ENCODE measurements at regions not wholly inside any gene's neighbourhood (a gene's known extent, or its start where the extent isn't known, plus 50 kb on each side); places are given as distances from the start of the nearest gene placed in this dataset.

- TF ChIP-seq, protein P1, sequence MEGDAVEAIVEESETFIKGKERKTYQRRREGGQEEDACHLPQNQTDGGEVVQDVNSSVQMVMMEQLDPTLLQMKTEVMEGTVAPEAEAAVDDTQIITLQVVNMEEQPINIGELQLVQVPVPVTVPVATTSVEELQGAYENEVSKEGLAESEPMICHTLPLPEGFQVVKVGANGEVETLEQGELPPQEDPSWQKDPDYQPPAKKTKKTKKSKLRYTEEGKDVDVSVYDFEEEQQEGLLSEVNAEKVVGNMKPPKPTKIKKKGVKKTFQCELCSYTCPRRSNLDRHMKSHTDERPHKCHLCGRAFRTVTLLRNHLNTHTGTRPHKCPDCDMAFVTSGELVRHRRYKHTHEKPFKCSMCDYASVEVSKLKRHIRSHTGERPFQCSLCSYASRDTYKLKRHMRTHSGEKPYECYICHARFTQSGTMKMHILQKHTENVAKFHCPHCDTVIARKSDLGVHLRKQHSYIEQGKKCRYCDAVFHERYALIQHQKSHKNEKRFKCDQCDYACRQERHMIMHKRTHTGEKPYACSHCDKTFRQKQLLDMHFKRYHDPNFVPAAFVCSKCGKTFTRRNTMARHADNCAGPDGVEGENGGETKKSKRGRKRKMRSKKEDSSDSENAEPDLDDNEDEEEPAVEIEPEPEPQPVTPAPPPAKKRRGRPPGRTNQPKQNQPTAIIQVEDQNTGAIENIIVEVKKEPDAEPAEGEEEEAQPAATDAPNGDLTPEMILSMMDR (IDR thresholded peaks at IDR 0.05) = no peak
- TF ChIP-seq POLR2AphosphoS5 (IDR thresholded peaks at IDR 0.05) (no peak), POLR2A (IDR thresholded peaks at IDR 0.05) (no peak)
- Histone ChIP-seq H3K36me3 (no peaks in the 10 kb centered on the region), H3K4me3 (no peak overlapping the region), H3K9me3 (no peaks in the 10 kb centered on the region), H3K27ac (no peak overlapping the region), H3K27me3 (replicated peaks; ENCODE audit: insufficient read depth) (no peaks in the 10 kb centered on the region), H3K4me1 (replicated peaks) (no peaks in the 10 kb centered on the region)
- WGBS = 28% methylated on average over 2 of the region's 2 CpGs
- no peak for DNase-seq (ENCODE audit: low spot score)
- intact Hi-C loops (cut with DNase I) = no loop called here
These were observed 387.2 kb downstream of the BMP4 start for GRCh38 chr14:53569446-53569845.

- no peaks in the 10 kb centered on the region for H3K27me3 ChIP-seq (replicated peaks; ENCODE audit: insufficient read depth)
- no peaks in the 10 kb centered on the region for H3K4me1 ChIP-seq (replicated peaks)
- intact Hi-C loops (cut with DNase I) = no loop called here
- no peaks in the 10 kb centered on the region for H3K9me3 ChIP-seq
- no peak for DNase-seq (ENCODE audit: low spot score)
- WGBS = 90% methylated on average over 3 of the region's 3 CpGs
- H3K4me3 ChIP-seq = no peak overlapping the region
- no peak for TF ChIP-seq POLR2A (IDR thresholded peaks at IDR 0.05)
- TF ChIP-seq POLR2AphosphoS5 (IDR thresholded peaks at IDR 0.05) = no peak
- TF ChIP-seq, protein P1 (IDR thresholded peaks at IDR 0.05) = no peak
- no peak overlapping the region for H3K27ac ChIP-seq
- H3K36me3 ChIP-seq = no peaks in the 10 kb centered on the region
These were observed 389.3 kb downstream of the BMP4 start for GRCh38 chr14:53567236-53567780.

DNA sequence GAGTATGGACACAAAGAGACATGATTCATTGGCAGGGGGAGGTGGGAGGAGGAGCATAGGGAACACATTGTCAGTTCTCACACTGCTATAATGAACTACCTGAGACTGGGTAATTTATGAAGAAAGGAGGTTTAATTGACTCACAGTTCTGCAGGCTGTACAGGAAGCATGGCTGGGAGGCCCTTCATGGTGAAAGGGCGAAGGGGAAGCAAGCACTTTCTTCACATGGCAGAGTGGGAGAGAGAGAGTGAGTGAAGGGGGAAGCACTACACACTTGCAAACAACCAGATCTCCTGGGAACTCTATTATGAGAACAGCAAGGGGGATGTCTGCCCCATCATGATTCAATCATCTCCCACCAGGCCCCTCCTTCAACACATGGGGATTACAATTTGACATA, 391.8 kb downstream of the BMP4 start:
- no peaks in the 10 kb centered on the region for H3K36me3 ChIP-seq
- H3K27ac ChIP-seq = no peak overlapping the region
- intact Hi-C loops (cut with DNase I) = no loop called here
- 100% methylated on average over 1 of the region's 1 CpG for WGBS
- no peaks in the 10 kb centered on the region for H3K4me1 ChIP-seq (replicated peaks)
- no peaks in the 10 kb centered on the region for H3K9me3 ChIP-seq
- no peak for DNase-seq (ENCODE audit: low spot score)
- H3K4me3 ChIP-seq = no peak overlapping the region
- TF ChIP-seq POLR2AphosphoS5 (IDR thresholded peaks at IDR 0.05) (no peak), POLR2A (IDR thresholded peaks at IDR 0.05) (no peak)
- TF ChIP-seq, protein P1 (IDR thresholded peaks at IDR 0.05) = no peak
- no peaks in the 10 kb centered on the region for H3K27me3 ChIP-seq (replicated peaks; ENCODE audit: insufficient read depth)

DNA sequence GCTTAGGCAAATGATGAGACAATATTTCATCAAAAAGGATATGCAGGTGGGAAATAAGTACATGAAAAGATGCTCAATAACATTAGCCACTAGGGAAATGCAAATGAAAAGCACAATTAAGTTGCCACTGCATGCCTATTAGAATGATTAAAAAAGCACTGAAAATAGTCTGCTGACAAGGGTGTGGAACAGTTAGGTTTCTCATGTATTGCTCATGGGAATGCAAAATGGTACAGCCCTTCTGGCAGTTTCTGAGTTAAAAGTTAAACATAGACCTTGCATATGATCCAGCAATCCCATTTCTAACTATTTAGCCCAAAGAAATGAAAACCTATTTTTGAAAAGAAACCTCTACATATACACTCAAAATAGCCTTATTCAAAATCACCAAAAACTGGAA, 393.0 kb downstream of the BMP4 start:
- Histone ChIP-seq H3K9me3 (no peaks in the 10 kb centered on the region), H3K27me3 (replicated peaks; ENCODE audit: insufficient read depth) (no peaks in the 10 kb centered on the region), H3K4me3 (no peak overlapping the region), H3K27ac (no peak overlapping the region), H3K36me3 (no peaks in the 10 kb centered on the region), H3K4me1 (replicated peaks) (no peaks in the 10 kb centered on the region)
- TF ChIP-seq, protein P1 (IDR thresholded peaks at IDR 0.05) = no peak
- intact Hi-C loops (cut with DNase I) = no loop called here
- no peak for DNase-seq (ENCODE audit: low spot score)

GRCh38 chr14:53553221-53553620, 400.1 kb upstream of the DDHD1 start:
- Histone ChIP-seq H3K4me1 (replicated peaks) (no peaks in the 10 kb centered on the region), H3K36me3 (no peaks in the 10 kb centered on the region), H3K9me3 (no peaks in the 10 kb centered on the region), H3K27ac (no peak overlapping the region), H3K4me3 (no peak overlapping the region), H3K27me3 (replicated peaks; ENCODE audit: insufficient read depth) (no peaks in the 10 kb centered on the region)
- no peak for TF ChIP-seq POLR2A (IDR thresholded peaks at IDR 0.05)
- no peak for TF ChIP-seq POLR2AphosphoS5 (IDR thresholded peaks at IDR 0.05)
- TF ChIP-seq, protein P1 (IDR thresholded peaks at IDR 0.05) = no peak
- WGBS = 64% methylated on average over 4 of the region's 4 CpGs
- intact Hi-C loops (cut with DNase I) = no loop called here
- no peak for DNase-seq (ENCODE audit: low spot score)
